Testis (tissue), 2 donors: ENCODE measurements at regions not wholly inside any gene's neighbourhood (a gene's known extent, or its start where the extent isn't known, plus 50 kb on each side); places are given as distances from the start of the nearest gene placed in this dataset.

Source experiments
- DNase-seq: peaks from one replicate; pipeline ENCODE4 v3.0.0-alpha.2; 2019
- H3K27ac ChIP-seq, 2 donors: fragments of 200-600 bp; sonication (generic); one replicate each; pipeline ENCODE4 v1.5.1; 2019
- H3K27me3 ChIP-seq: fragments of 200-600 bp; sonication (generic); one replicate; pipeline ENCODE4 v1.5.1; 2019
- H3K36me3 ChIP-seq: fragments of 200-600 bp; sonication (generic); one replicate; pipeline ENCODE4 v1.5.1; 2017; ENCODE audit warnings: low read depth; ENCODE audit errors: missing control alignments
- H3K4me1 ChIP-seq: fragments of 200-600 bp; sonication (generic); one replicate; pipeline ENCODE4 v1.5.1; 2019
- H3K4me3 ChIP-seq, 2 donors: fragments of 200-600 bp; sonication (generic); one replicate each; pipeline ENCODE4 v1.5.1; 2017 to 2019
- H3K9me3 ChIP-seq: fragments of 200-600 bp; sonication (generic); one replicate; pipeline ENCODE4 v1.5.1; 2017
- POLR2A ChIP-seq: fragments of 450-650 bp; IDR thresholded peaks from one replicate; pipeline ENCODE4 v1.6.1; 2017; ENCODE audit warnings: antibody characterized with exemption, mild to moderate bottlenecking, moderate library complexity
- WGBS, 2 donors: methylation state at CpG; one replicate each; pipeline ENCODE4 v1.1.5; 2018; 5-methylcytosine and 5-hydroxymethylcytosine counted together
- intact Hi-C: fragments of 100-400 bp; cut with DNase I; formaldehyde crosslinking; loops from one replicate; pipeline ENCODE4 v1.15.1; 2023; ENCODE audit warnings: low total_unique reads
- TF ChIP-seq, protein P1 (sequence below), 3 experiments: fragments of 450-650 bp in 2 of 3; fragments of 200-600 bp in 1 of 3; sonication (generic) in 1 of 3; IDR thresholded peaks; one replicate each; pipeline ENCODE4 v1.5.1; 2016 to 2019; ENCODE audit warnings: antibody characterized with exemption in 3 of 3, mild to moderate bottlenecking in 2 of 3, moderate library complexity in 1 of 3

DNA sequence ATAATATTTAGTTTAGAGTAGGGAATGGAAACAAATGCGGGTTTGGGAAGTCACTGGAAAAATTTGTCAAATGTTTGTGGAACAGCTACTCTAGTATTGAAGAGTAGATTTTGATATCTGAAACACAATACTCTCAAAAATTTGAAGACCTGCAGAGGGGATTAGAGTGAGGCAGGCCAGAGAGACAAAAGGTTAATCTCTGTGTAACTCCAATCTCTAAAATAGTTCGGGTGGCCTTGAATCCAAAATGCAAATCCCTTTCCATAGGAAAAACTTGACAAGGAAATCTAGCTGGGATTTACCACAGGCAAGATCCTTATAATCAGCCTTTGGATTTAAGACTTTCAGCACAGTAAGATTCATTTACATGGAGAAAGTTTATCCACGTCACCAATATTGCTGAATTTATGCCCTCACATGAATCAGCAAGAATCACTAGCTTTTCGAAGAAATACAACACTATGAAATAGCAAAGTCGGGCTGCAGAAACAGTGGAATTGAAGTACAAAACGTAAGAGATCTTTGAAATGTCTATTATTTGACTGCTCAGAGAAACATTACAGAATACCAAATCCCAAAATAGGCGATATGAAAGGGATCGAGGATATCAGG is 423.7 kb upstream of the ZNF804A start:
- Histone ChIP-seq H3K4me3 (no peak overlapping the region), H3K27me3 (no peaks in the 10 kb centered on the region), H3K27ac (no peak overlapping the region), H3K4me1 (no peaks in the 10 kb centered on the region), H3K36me3 (no peaks in the 10 kb centered on the region), H3K9me3 (no peaks in the 10 kb centered on the region)
- no peak for DNase-seq
- intact Hi-C loops = no loop called here
- WGBS, 2 donors = 88 to 89% methylated on average over 8 of the region's 8 CpGs
- TF ChIP-seq POLR2A = no peak
- TF ChIP-seq, protein P1, sequence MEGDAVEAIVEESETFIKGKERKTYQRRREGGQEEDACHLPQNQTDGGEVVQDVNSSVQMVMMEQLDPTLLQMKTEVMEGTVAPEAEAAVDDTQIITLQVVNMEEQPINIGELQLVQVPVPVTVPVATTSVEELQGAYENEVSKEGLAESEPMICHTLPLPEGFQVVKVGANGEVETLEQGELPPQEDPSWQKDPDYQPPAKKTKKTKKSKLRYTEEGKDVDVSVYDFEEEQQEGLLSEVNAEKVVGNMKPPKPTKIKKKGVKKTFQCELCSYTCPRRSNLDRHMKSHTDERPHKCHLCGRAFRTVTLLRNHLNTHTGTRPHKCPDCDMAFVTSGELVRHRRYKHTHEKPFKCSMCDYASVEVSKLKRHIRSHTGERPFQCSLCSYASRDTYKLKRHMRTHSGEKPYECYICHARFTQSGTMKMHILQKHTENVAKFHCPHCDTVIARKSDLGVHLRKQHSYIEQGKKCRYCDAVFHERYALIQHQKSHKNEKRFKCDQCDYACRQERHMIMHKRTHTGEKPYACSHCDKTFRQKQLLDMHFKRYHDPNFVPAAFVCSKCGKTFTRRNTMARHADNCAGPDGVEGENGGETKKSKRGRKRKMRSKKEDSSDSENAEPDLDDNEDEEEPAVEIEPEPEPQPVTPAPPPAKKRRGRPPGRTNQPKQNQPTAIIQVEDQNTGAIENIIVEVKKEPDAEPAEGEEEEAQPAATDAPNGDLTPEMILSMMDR (IDR thresholded peaks at IDR 0.05) = no peak

DNA sequence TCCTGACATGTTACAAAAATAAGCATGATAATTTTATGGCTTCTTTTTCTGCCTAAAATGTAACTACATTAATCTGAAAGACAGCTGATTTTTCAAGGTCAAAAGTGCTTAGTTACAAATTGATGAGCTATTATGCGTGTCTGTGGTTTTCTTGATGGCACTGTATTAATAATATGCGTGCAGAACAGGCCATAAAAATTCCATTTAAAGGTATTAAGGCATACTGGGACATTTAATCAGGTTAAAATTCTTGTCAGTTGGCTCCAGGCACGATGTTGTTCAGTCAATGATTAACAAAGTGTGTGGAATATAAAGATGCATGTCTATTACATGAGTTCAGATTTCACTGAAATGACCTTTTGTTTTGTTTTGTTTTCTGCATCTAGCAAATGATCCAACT is 420.1 kb upstream of the ZNF804A start:
- intact Hi-C loops = no loop called here
- Histone ChIP-seq H3K4me3 (no peak overlapping the region), H3K4me1 (no peaks in the 10 kb centered on the region), H3K9me3 (no peaks in the 10 kb centered on the region), H3K27ac (no peak overlapping the region), H3K27me3 (no peaks in the 10 kb centered on the region), H3K36me3 (no peaks in the 10 kb centered on the region)
- no peak for DNase-seq
- TF ChIP-seq, protein P1 (IDR thresholded peaks at IDR 0.05) = no peak
- TF ChIP-seq POLR2A = no peak
- 31 to 38% methylated on average over 3 of the region's 3 CpGs for WGBS, 2 donors

DNA sequence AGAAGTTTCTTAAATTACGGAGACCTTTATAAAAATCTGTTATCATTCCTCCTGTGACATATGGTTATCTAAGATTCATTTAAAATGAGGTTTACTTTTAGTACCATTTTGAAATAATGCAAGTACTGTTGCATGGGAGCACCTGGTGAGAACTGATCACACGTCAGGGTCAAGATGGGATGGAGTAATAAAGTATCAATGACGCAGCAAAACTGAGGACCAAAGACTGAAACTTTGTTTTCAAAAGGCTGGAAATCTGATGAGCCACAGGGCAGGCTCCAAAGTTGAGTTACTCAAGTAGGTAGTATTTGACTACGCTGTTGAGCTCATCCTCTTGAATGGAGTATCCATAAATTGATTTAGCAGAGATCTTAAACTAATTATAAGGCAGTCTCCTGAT is 411.9 kb upstream of the ZNF804A start:
- no peaks in the 10 kb centered on the region for H3K36me3 ChIP-seq
- H3K4me3 ChIP-seq = no peak overlapping the region
- 58 to 85% methylated on average over 4 of the region's 4 CpGs for WGBS, 2 donors
- no peak overlapping the region for H3K27ac ChIP-seq
- no peaks in the 10 kb centered on the region for H3K9me3 ChIP-seq
- DNase-seq = no peak
- H3K27me3 ChIP-seq = no peaks in the 10 kb centered on the region
- H3K4me1 ChIP-seq = no peaks in the 10 kb centered on the region
- TF ChIP-seq, protein P1 (IDR thresholded peaks at IDR 0.05) = no peak
- TF ChIP-seq POLR2A = no peak
- intact Hi-C loops = no loop called here

DNA sequence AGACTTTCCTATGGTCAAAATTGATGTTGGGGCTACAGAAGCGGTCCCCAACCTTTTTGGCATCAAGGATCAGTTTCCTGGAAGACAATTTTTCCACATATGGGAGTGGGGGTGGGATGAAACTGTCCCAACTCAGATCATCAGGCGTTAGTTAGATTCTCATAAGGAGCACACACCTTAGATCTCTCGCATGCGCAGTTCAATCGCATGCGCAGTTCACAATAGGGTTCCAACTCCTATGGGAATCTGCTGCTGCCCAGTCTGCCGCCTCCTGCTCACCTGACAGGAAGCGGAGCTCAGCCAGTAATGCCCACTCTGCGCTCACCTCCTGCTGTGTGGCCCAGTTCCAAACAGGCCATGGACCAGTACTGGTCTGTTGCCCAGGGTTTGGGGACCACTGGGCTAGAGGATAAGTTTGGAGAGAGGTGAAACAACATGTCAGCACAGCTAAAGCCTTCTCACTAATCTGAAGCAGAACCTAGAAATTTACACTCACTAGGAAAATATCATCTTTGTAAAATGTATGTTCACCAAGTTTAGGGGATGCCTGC is 410.8 kb upstream of the ZNF804A start:
- no peak overlapping the region for H3K4me3 ChIP-seq
- no peak for TF ChIP-seq POLR2A
- TF ChIP-seq, protein P1 (IDR thresholded peaks at IDR 0.05) = no peak
- no peaks in the 10 kb centered on the region for H3K4me1 ChIP-seq
- peak; percentile 46 for DNase-seq
- 55 to 89% methylated on average over 6 to 9 of the region's 9 CpGs for WGBS, 2 donors
- no peaks in the 10 kb centered on the region for H3K9me3 ChIP-seq
- H3K27ac ChIP-seq = no peak overlapping the region
- intact Hi-C loops = no loop called here
- H3K36me3 ChIP-seq = no peaks in the 10 kb centered on the region
- no peaks in the 10 kb centered on the region for H3K27me3 ChIP-seq

DNA sequence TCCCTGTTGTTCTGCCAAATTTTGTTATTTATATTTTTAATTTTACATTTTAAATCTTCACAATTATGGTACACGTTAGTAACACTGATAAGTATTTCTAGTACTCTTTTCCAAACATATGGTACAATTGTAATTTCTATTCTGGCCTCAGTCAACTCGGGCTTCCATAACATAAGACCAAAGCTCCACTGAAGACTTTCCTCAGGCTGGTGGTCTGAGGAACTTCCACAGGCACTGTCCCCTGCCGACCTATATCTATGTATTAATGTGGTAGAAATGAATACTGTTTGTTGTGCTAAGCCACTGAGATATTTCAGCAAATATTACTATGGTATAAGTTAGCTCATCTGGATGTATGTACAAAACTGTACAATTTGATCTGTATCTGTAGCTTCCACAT is 407.6 kb upstream of the ZNF804A start:
- H3K27me3 ChIP-seq = no peaks in the 10 kb centered on the region
- no peaks in the 10 kb centered on the region for H3K4me1 ChIP-seq
- intact Hi-C loops = no loop called here
- H3K36me3 ChIP-seq = no peaks in the 10 kb centered on the region
- no peak overlapping the region for H3K27ac ChIP-seq
- H3K9me3 ChIP-seq = no peaks in the 10 kb centered on the region
- H3K4me3 ChIP-seq = no peak overlapping the region
- WGBS, 2 donors = 77 to 83% methylated on average over 3 of the region's 3 CpGs
- TF ChIP-seq, protein P1 (IDR thresholded peaks at IDR 0.05) = no peak
- TF ChIP-seq POLR2A = no peak
- DNase-seq = no peak
